ENCODE measurements at regions not wholly inside any gene's neighbourhood (a gene's known extent, or its start where the extent isn't known, plus 50 kb on each side); places are given as distances from the start of the nearest gene placed in this dataset.
A peak's percentile ranks its signal among the peaks of the same experiment; 100 is the strongest.

DNA sequence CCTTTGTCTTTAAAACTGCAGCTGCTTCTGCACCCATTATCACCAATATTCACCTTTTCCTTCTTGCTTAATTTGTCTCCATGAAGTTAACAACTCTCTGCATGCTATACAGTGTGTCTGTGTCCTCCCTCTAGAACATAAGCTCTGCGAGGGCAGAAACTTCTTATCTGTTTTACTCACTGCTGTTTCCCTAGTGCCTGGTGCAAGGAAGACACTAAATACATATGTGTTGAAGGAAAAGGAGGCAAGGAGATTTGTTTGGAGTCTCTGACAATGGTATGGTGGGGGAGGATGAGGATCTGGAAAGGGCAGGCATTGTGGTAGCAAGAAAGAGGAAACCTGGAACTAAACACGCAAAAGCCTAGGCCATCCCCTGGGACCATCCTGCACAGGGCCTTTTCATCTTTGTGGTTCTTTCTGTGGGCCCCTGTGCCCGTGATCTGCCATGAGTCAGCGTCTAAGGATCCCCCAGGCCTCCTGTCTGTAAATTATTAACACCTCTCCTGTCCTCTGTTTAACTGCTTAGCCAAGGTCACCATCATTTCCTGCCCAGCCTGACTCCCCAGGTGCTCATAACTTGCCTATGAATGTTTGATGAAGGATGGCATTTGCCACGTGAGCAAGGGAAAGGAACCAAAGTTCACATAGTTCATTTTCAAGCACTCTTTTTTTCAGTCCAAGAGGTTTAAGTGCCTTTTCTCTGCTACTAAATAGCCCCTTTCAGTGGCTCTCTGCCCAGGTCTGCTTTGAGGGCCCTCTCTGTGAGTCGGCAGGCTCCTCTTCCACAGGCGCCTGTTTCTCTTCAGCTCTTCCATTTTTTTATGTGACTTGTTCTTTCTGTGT lies 131.1 kb downstream of the RASSF10 start (continued):
- TF ChIP-seq PRMT3 (CRISPR knock-in tag; IDR thresholded peaks at IDR 0.05; ENCODE audit: borderline replicate concordance, low read depth) (no peak), ZNF234 (CRISPR knock-in tag; conservative IDR thresholded peaks at IDR 0.05) (no peak), NCOA1 (CRISPR knock-in tag; IDR thresholded peaks at IDR 0.05) (peak; percentile 28; the same call in 1 of the 2 replicates), ASH2L (IDR thresholded peaks at IDR 0.05; ENCODE audit: insufficient read length, low read depth, low read length) (peak; percentile 49), NFKB2 (CRISPR knock-in tag; IDR thresholded peaks at IDR 0.05; ENCODE audit: borderline replicate concordance) (no peak), NR2F1 (CRISPR knock-in tag; IDR thresholded peaks at IDR 0.05) (peak in 1 of 2 experiments; percentile 13; a peak in 1 of 4 replicates), TBX3 (IDR thresholded peaks at IDR 0.05; ENCODE audit: borderline replicate concordance) (peak; percentile 73; the same call in 1 of the 2 replicates), GTF2F1 (IDR thresholded peaks at IDR 0.05; ENCODE audit: low read length) (no peak), PHF8 (CRISPR knock-in tag; IDR thresholded peaks at IDR 0.05) (no peak), NR1H2 (CRISPR knock-in tag; IDR thresholded peaks at IDR 0.05; ENCODE audit: borderline replicate concordance, low read depth) (no peak), ZNF12 (CRISPR knock-in tag; IDR thresholded peaks at IDR 0.05) (peak; percentile 12; the same call in 1 of the 2 replicates), CAMTA2 (CRISPR knock-in tag; IDR thresholded peaks at IDR 0.05; ENCODE audit: borderline replicate concordance) (no peak), ZNF333 (CRISPR knock-in tag; IDR thresholded peaks at IDR 0.05; ENCODE audit: borderline replicate concordance) (no peak), ZNF788 (CRISPR knock-in tag; IDR thresholded peaks at IDR 0.05; ENCODE audit: borderline replicate concordance) (peak; percentile 48; the same call in 1 of the 2 replicates), POLR2AphosphoS2 (IDR thresholded peaks at IDR 0.05; ENCODE audit: low read depth, low read length) (peak; percentile 80; the same call in 1 of the 2 replicates), ZNF629 (CRISPR knock-in tag; conservative IDR thresholded peaks at IDR 0.05) (peak; percentile 34), SRF (IDR thresholded peaks at IDR 0.05; ENCODE audit: low read depth, low read length) (no peak; the same call in 1 of the 2 replicates), ZNF614 (CRISPR knock-in tag; IDR thresholded peaks at IDR 0.05; ENCODE audit: borderline replicate concordance) (peak; percentile 81), REPIN1 (CRISPR knock-in tag; IDR thresholded peaks at IDR 0.05; ENCODE audit: borderline replicate concordance, low read depth) (peak; percentile 56; the same call in 1 of the 2 replicates), NR2F2 (IDR thresholded peaks at IDR 0.05; ENCODE audit: borderline replicate concordance, low read depth) (peak; percentile 81; the same call in 1 of the 2 replicates), ZFX (CRISPR knock-in tag; IDR thresholded peaks at IDR 0.05; ENCODE audit: low read depth) (peak; percentile 80), FOSL2 (CRISPR knock-in tag; IDR thresholded peaks at IDR 0.05) (peak; percentile 99), POLR2G (IDR thresholded peaks at IDR 0.05; ENCODE audit: low read depth, low read length) (peak; percentile 91), ZNF101 (CRISPR knock-in tag; IDR thresholded peaks at IDR 0.05; ENCODE audit: borderline replicate concordance, low read depth) (no peak), ZNF724P (CRISPR knock-in tag; IDR thresholded peaks at IDR 0.05; ENCODE audit: borderline replicate concordance) (no peak)
- TF ChIP-seq, protein P1, sequence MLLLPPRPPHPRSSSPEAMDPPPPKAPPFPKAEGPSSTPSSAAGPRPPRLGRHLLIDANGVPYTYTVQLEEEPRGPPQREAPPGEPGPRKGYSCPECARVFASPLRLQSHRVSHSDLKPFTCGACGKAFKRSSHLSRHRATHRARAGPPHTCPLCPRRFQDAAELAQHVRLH (CRISPR knock-in tag; IDR thresholded peaks at IDR 0.05; ENCODE audit: borderline replicate concordance, low read depth), result peak; percentile 53; the same call in 1 of the 2 replicates
- TF ChIP-seq, protein P2, sequence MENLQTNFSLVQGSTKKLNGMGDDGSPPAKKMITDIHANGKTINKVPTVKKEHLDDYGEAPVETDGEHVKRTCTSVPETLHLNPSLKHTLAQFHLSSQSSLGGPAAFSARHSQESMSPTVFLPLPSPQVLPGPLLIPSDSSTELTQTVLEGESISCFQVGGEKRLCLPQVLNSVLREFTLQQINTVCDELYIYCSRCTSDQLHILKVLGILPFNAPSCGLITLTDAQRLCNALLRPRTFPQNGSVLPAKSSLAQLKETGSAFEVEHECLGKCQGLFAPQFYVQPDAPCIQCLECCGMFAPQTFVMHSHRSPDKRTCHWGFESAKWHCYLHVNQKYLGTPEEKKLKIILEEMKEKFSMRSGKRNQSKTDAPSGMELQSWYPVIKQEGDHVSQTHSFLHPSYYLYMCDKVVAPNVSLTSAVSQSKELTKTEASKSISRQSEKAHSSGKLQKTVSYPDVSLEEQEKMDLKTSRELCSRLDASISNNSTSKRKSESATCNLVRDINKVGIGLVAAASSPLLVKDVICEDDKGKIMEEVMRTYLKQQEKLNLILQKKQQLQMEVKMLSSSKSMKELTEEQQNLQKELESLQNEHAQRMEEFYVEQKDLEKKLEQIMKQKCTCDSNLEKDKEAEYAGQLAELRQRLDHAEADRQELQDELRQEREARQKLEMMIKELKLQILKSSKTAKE (CRISPR knock-in tag; IDR thresholded peaks at IDR 0.05; ENCODE audit: borderline replicate concordance), result peak; percentile 85; the same call in 1 of the 2 replicates

Measured in HepG2 (cell line).